ENCODE measurements at regions not wholly inside any gene's neighbourhood (a gene's known extent, or its start where the extent isn't known, plus 50 kb on each side); places are given as distances from the start of the nearest gene placed in this dataset.
"Not testable (repeated sequence)": the region's sequence is repeated elsewhere in the genome, so short reads cannot be mapped to it uniquely, and the experiment has no call there.

DNA sequence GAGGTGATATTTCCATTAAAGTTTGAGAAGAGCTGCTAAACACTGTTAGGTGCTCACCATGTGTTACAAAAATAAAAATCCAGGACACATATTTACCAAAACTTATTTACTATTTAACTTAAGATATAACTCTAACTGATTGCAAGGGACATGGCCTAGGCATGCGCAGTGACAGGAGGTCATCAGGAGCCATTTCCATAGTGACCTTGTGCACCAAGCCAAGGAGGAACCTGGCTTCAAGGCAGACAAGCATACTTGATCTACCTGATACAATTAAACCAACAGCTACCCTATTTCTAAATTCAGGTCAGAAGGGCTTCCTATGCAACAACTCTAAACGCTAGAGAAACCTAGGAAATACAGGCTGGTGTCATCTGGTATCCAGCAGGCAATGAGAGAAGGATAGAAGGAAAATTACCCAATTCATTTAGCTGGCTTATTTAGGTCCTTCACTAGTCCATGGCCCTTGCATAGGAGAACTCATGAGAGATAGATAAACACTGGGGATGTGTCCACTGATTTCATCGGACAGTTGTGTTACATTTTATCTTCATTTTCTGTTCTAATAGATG is 134.4 kb downstream of the FOXB1 start:
- DNase-seq, result no peak

DNA sequence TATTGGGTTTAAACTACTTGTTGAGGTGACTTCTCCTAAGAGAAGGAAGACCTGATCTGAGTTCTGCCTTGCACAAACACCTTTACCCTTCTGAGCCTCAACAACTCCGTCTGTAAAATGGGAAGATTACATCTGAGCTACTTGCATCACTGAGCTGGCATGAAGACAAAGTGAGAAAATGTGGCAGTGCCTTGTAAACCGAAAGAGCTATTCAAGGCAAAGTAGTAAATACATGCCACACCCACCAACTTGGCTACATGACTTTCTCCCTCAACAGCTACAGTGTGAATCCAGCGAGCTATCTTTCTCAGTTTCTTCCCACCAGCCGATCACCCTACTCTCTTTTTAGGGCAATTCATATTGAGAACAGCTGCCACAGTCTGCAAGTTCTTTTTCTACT is 148.3 kb downstream of the FOXB1 start:
- no peak for DNase-seq

DNA sequence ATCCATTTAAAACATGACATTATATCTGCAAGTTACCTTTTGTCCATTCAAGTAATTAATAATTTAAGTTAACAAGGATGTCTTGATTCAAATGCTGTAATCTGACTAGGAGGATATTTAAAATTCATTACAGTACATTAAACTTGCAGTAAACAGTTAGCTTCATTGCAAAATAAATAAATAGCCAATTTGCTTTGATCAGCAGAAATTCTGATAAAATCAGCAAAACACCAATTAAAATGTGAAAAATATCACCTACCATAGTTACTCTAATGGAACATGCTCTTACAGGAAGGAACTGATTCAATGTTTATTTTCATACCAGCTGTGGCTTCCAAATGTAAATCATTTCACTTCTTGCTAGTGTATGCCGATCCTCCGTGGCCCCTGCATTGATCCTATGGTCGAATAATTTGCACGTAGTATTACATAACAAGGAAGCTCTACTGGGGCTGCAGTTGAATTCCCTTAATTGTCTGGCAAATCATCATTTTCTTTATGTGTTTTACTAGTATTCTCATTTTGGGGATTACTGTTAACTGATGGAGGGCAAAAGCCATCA is 150.7 kb downstream of the FOXB1 start:
- DNase-seq, result no peak

DNA sequence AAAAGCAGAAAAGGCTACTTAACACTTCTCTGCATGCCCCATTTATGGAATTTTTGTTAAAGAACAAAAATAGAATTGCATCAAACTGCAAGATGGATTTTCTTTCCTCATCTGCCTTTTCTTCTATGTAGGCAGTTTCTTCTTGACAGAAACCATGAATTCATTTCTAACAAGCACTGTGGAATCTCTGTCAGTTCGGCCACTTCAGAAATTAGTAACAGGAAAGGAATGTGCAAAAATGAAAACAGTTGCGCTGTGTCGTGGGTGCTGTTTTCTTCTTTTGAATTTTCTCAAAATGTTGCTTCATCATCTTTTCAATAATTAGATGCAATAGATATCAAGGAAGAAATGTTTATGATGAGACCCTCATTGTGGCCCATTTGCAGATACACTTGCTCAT is 151.6 kb downstream of the FOXB1 start:
- DNase-seq, result no peak

DNA sequence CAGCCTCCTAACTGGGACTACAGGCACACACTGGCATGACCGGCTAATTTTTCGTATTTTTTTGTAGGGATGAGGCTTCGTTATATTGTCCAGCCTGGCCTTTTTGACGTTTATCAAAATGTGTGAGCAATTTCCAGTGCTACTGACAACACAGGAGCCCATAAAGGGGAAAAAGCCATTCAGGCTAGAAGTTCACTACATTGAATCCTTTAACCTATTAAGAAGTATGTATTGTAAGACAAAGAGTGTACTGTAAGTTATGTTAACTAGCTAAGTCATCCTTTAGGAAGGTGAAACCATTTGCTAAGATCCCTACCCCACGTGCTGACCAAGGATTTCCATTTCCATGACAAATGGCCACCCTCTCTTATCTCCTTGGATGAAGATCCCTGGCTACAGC is 156.8 kb downstream of the FOXB1 start:
- DNase-seq, result no peak

DNA sequence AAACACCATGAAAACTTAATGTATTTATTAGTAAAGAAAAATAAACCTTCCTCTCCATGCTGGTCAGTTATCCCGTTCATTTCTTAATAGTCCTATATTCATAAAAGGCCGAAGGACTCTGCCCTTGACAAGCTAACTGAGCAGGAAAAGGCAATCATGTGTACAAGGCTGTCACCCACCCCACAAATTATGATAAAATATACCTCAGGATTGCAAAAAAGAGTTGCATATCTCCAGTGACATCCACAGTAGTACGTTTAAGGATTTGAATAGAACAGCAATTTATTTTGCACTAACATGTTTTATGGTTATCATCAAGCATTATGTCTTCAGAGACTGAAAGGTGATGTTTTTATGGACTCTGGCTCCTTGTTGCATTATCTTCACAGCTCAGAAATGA is 157.6 kb downstream of the FOXB1 start:
- DNase-seq, result no peak

DNA sequence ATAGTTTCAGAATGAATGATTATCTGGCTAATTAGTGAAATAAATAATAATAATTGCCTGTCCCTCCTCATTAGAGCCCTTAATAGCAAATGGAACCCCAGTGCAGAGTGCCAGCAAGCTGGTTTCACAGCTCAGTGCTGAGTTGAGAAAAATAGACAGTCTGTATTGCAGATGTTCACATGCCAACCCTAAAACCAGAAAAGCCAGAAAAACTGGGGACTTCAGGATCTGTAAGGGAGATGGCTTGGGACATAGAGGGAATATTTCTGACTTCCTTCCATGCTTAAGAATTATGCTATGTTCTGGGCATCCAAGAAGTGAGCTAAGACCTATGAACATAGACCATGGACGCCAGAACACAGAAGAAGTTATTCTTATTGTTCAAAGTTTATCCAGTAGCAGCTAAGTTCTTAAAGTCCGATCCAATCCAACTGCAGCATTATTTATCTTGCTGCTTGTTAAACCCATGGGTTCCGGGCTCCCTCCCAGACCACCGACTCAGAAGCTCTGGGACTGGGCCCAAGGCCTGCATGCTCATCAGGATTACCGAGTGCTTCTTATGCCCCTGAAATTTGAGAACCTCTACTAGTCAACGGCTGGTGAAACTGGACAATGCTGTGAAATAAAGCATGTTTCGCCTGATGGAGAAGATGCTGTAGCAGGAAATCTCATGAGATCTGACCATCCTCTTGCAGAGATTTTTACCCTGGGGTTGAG is 158.3 kb downstream of the FOXB1 start:
- no peak for DNase-seq

DNA sequence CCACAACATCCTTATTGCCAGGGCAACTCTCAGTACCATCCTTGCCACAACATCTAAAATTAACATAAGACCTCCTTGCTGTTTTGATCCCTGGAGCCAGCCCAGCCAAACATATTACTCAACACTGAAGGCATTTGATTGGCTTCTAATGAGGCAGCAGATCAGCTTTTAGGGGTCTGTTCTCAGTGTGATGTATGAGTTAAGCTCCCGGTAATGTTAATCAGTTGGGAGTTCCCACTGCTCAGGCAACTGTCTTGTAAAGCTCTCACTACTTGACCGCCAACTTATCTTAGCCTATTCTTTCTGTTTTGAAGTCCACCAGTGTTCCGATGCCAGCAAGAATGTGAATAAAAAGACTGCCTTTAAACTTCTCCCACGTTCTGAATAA is 158.9 kb downstream of the FOXB1 start:
- no peak for DNase-seq

DNA sequence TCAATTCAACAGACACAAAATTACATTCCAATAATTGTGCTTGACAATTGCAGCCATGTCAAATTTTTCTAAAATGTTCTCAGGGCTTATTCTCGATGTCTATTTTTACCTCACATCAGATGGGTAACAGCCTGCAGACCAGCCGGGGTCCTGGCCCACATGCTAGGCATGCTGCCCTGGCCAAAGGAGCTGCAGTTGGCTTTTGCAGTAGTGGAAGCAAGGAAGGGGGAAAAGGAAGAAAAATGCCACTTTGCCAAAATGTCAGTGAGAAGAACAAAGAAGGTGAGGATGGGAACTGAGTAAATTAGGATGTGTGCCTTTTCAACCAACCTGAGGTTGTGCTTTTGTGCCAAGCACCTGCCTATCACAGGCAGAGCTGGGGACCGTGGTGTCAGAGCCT is 161.0 kb downstream of the FOXB1 start:
- DNase-seq, result no peak

DNA sequence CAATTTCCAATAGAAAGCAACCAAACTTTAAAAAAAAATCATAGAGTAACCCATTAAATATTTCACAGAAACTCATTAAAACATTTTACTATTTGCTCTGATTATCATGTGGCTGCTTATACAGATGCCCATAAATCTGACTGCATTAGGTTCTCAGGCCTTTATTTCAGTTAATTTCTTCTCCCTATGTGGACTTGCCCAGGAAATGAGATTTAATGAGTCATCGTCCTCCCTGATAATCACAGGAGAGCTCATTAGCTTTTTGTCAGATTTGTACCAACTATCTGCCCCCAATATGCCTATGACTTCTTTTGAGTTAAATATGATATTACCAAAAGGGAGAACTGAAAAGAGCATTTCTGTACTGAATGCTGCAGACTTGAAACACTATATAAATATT is 168.0 kb downstream of the FOXB1 start:
- DNase-seq, result no peak

DNA sequence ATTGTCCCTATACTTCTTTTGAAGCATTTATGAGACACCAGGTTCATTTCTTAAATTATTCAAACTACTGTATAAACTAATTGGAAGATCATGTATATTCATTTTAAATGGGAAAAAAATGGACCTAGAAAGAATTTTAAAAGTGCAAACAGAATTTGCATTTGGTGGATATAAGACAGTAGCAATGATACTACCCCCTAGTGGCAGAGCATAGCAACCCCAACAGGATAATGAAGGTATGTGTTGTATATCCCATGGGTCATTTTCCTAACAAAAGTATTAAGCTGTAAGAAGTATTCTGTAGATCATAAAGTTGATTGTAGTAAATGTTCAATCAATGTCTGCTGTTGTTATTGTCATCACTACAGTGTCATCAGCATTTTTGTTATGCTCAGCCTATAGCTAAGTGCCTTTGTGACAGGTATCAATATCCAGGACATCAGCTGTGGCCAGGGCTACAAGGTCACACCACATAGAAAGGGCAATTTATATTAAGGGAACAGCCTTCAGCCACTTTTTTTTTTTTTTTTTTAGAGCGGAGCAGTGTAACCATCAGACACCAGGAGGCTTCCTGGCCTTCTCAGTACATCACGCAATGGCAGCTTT is 175.8 kb downstream of the FOXB1 start:
- DNase-seq, result peak; percentile 36

DNA sequence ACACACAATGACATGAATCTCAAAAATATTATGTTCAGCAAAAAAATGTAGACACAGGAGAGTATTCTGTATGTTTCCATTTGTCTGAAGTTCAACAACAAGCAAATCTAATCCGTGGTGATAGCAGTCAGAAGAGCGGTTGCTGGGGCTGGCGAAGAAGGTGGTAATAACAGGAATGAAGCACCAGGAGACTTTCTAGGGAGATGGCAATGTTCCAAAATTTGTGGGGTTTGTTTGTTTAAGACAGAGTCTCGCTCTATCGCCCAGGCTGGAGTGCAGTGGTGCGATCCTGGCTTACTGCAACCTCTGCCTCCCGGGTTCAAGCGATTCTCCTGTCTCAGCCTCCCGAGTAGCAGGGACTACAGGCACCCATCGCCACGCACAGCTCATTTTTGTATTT is 177.8 kb downstream of the FOXB1 start:
- not testable (repeated sequence) for DNase-seq

DNA sequence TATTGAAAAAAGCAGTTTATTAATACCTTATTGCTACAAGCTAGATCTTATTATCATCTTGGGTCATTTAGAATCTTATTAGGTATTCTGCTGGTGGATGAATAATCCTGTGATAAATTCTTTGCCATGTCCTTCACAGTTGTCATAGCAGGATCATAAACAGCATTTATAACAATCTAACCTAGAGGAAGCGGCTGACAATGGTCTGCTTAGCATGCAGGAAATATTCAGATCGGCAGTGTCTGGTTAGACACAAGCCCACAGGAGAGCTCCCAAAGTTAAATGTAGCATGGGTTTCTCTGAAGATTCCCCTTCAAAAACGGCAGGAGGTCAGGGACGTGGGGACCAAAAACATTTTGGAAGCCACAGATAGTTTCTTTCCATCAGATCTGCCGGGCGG is 179.3 kb downstream of the FOXB1 start:
- DNase-seq, result no peak

DNA sequence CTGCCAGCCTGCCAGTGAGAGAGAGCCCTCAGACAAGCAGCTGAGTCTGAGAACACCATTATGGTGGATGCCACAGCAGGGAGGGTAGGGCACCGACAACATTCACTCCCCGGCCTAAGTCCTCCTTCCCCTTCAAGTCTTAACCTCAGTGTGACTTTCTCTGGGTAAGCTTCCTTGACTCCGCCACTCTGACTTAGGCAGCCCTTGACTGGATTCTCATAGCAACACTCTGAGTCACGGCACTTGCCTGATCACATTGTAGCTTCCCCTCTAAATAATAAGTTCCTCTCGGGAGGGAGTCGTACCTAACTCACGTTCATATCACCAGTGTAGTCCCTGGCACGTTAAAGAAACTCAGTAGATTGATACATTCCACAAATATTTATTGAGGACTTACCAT is 180.5 kb downstream of the FOXB1 start:
- DNase-seq, result no peak

DNA sequence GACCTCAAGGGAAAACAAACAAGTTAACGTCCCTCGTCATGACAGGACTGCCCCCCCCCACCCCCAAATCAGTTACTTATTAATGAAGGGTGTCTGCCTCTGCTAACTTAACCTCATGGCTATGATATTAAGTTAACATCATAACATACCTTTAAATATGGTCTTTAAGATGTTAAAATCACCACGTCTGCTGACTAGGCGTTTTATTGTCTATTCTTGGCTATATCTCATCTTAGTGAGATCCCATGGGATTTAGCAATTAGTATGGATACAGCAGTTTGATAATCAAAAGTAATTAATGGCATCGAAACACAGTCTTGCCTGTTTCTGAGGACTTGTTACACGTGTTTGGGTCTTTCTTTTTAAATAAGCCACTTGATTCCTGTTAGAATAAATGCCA is 186.9 kb downstream of the FOXB1 start:
- no peak for DNase-seq

DNA sequence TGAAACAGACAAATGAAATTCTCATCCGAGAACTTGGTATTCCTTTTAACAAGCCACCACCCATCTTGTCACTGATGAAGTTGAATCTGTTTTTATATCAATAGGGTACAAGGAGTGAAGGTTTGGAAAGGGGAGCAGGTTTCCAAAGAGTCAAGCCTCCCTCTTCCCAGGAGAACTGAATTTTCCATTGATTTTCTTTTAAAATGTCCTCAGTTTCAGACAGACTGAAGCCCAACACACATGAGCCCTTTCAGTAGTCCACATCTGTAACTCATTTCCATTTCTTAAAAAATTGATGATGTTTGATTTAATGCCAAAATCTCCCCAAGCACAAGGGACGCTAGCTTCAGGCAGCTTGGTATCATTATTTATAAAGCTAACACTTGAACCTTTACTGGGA is 187.7 kb downstream of the FOXB1 start:
- no peak for DNase-seq

DNA sequence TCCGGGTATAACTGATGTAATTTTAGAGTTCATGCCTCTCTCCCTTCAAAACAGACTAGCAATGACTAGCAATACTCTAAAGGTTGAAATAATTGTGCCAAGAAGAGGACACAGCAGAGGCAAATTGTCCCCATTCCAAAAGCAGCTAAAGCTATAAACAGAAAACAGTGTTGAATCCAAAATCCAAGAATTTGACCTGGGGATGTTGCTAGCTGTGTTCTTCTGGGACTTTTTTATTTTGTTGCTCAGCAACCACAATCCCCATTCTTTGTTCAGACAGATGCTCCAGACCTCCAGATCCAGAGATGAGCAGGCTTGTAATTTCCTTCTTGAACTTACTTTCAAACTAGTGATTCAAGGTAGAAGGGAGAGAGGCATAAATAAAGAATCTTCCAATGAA is 191.5 kb downstream of the FOXB1 start:
- DNase-seq, result no peak

DNA sequence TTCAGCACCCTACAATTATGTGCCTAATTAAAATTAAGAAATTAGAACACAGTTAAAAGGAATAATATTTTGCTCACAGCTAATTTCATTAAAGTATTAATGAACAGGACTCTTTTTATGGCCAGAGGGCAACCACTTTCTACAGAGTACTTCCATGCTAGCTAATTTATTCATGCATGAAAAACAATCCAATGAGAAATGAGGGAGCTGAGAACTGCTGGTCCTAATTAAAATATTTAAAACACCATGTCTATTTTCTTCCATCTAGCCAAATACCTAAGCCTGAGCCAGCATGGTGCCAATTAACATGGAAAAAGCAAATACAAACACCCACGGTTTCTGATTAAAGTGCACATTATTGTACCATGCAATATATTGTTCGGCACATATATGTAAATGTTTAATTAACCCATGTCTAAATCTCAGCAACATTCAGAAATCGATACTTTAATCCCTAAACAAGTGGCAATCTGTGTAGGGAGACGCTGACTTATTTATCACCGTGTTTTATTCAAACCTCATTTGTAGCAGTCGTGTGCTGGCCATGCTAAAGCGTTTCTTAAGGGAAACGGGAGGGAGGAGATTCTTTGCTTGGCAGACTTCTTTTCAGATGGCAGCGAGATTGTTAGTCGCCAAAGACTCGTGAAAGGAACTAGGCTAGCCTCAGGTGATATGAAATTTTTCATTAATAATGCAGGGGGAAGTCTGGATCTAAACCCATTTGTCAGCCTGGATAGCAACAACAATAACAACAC is 193.5 kb downstream of the ANXA2 start:
- DNase-seq, result no peak

DNA sequence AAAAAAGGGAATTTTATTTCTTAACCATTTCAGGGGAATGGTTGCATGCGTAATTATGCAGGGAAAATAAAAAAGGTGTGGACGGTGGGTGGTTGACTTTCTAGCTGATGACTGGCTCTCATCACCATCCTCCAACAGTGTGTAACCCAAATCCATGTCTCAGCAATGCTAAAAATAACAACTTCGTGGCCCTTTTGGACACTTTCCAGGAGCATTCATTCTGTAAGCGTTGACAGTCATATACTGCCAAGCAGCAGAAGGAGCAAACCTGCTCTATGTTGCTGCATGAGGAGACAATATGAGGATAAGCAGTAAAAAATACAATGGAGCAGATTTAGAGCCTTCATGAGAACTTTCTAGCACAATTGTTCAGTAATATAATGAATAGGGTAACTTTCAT is 189.1 kb downstream of the ANXA2 start:
- no peak for DNase-seq

DNA sequence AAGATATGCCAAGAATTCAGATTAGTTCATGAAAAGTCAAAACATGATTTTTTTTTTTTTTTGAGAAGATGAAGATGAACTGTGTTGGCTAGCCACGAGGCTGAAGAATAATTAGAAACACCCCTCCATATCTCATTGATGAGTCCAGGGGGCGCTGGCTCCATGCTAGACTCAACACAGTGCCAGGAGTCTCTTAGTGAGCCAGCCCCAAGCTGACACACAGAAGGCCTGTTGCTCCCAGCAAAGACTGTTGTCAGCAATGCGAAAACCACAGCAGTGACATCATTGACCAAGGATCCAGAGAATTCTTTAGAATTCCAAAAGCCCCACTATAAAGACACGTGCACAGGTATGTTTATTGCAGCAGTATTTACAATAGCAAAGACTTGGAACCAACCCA is 185.2 kb downstream of the ANXA2 start:
- DNase-seq, result no peak

DNA sequence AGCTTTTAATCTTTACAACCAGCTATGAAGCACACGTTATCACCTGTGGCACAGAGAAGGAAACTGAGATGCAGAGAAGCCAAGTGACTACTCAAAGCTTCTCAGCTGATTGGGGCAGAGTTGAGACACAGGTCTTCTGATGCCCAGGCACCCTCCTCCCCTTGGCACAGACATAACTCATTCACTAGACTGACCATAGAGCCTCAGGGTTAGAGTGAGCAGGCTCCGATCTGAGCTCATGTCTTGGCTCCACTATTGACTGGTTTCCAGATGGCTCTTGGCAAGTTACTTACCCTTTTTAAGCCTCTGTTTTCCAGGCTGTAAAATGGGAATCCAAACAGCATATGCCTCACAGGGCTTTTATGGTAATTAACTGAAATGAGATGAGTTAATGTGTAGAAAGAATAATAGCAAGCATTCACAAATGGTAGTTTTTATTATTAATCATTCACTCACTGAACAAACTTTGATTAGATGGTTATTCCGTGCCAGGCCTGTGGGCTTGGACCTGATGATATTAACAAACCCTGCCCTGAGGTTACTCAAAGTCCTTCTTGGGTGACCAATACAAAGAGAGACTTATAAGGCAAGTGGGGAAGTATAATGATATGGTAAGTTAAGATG is 184.3 kb downstream of the ANXA2 start:
- DNase-seq, result no peak

DNA sequence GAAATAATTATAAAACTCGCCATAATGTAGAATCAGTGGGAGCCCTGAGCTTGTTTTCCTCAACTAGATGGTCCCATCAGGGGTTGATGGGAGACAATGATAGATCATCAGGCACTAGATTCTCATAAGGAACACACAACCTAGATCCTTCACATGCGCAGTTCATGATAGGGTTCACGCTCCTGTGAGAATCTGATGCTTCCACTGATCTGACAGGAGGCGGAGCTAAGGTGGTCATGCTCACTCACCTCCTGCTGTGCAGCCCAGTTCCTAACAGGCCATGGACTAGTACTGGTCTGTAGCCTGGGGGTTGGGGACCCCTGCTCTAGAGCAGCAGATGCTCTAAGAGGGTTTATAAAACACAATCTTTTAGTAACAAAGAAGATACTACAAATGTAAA is 183.6 kb downstream of the ANXA2 start:
- no peak for DNase-seq

DNA sequence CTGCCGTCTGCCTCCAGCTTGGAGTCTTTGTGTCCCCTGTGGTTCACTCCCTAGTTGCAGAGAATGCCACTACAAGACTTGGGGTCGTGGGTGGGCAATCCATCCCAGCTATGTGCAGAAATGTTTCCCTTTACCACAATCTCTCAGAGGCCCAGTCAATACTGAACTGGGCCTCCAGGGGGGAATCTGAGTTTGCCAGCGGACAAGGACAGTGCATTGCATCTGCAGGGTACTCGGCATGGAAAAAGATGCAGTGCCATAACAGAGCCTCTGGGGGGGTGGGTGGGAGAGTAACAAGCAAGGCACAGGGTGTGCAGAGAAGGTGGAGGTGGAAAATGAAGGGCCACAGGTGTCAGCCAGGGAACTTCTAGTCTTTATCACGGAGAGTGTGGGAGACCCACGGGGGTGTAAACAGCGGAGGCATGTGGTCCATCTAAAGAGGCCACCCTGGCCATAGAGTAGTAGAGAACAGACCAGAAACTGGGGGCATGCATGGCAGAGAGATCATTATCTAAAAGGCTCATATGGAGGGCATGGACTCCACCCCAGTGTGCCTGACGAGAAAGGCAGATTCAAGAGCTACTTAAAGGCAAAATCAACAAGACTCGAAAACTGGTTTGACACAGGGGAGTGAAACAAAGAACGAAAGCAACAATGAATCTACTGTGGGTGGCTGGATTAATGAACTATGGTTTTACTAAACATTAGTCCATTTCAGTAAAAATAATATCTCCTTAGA is 182.4 kb downstream of the ANXA2 start:
- no peak for DNase-seq

Measured in stimulated activated CD8-positive, alpha-beta memory T cell treated with anti-CD3 and anti-CD28 coated beads, Interleukin-4, amount 100 ng/mL, for 48 hours (primary cell).